ENCODE measurements at regions not wholly inside any gene's neighbourhood (a gene's known extent, or its start where the extent isn't known, plus 50 kb on each side); places are given as distances from the start of the nearest gene placed in this dataset.

DNA sequence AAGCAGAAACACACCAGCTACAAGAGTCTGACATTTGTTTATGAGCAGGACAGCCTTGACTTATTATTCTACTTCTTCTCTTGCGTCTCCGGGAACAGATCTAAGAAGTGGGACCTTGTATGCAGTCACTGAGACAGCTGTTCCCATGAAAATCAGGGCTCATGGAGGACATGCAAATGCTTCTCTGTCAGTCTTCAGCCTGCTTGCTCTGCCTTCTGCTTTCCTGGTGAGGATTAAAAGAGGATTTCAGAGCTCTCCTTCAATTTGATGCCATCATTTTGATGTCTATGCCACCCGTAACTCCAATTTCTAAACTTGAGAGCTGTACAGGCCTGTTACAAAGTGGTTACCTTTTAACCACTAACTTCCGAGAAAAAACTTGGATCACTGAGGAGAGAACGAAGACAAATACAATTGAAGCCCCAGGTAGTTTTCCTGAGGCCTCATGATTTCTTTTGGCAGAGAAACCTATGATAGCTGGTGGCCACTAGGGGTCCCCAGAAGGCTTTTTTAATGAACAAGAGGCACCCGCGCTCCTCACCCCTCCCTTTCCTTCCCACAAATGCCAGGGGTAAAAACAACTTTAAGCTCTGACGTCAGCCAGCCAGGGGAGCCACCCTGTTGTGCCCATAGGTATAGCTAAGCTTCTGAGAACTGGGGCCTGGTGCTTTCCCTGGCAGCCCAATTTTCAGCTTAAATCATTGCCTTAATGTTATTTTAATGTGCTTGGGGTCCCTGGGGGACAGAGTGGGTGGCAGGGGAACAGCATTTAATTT lies 97.0 kb downstream of the DDIT4L start:
- ChIA-PET CTCF (ENCODE audit: unreplicated experiment) (interaction anchor here (1.3 kb wide), 2 partner anchors 10 to 118 kb away, joined by 3 to 4 read pairs; no protein-coding TSS in a partner anchor), POLR2A (interaction anchor here (0.6 to 1.2 kb wide), 6 partner anchors 18 to 1606 kb away, joined by 3 read pairs; no protein-coding TSS in a partner anchor)
- DNase-seq (ENCODE audit: low spot score) = peak; percentile 76
- no peaks in the 10 kb centered on the region for H4K20me1 ChIP-seq (ENCODE audit: insufficient read depth, low read length)
- H3K79me2 ChIP-seq (ENCODE audit: insufficient read depth, low read depth, low read length) = no peaks in the 10 kb centered on the region
- no peaks in the 10 kb centered on the region for H3K4me1 ChIP-seq (ENCODE audit: insufficient read depth, low read length, poor library complexity, severe bottlenecking)
- no peak overlapping the region for H3K4me3 ChIP-seq (ENCODE audit: low read depth, low read length, poor library complexity, severe bottlenecking)
- H3K9me2 ChIP-seq (ENCODE audit: insufficient read depth, low read length) = no peaks in the 10 kb centered on the region
- no peaks in the 10 kb centered on the region for H3K9me3 ChIP-seq (ENCODE audit: low read length)
- H3K27ac ChIP-seq (ENCODE audit: low read depth, low read length, poor library complexity, severe bottlenecking) = no peak overlapping the region
- TF ChIP-seq EZH2phosphoT487 (IDR thresholded peaks at IDR 0.05; ENCODE audit: borderline replicate concordance, low read depth, low read length) = no peak
- TF ChIP-seq, protein P1, sequence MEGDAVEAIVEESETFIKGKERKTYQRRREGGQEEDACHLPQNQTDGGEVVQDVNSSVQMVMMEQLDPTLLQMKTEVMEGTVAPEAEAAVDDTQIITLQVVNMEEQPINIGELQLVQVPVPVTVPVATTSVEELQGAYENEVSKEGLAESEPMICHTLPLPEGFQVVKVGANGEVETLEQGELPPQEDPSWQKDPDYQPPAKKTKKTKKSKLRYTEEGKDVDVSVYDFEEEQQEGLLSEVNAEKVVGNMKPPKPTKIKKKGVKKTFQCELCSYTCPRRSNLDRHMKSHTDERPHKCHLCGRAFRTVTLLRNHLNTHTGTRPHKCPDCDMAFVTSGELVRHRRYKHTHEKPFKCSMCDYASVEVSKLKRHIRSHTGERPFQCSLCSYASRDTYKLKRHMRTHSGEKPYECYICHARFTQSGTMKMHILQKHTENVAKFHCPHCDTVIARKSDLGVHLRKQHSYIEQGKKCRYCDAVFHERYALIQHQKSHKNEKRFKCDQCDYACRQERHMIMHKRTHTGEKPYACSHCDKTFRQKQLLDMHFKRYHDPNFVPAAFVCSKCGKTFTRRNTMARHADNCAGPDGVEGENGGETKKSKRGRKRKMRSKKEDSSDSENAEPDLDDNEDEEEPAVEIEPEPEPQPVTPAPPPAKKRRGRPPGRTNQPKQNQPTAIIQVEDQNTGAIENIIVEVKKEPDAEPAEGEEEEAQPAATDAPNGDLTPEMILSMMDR (conservative IDR thresholded peaks at IDR 0.05; ENCODE audit: low read length) = peak; percentile 91
- BruUV-seq (replicated peaks) = no TSS peak
- intact Hi-C loops (cut with micrococcal nuclease; ENCODE audit: unreplicated experiment) = loop anchor here (10.0 kb wide), 1 partner anchor 202 kb away; no protein-coding TSS in a partner anchor
- H3K4me2 ChIP-seq (ENCODE audit: low read length) = no peak overlapping the region
- no peak overlapping the region; the same call in 1 of the 2 replicates for H2AFZ ChIP-seq (ENCODE audit: low read length)
- H3K36me3 ChIP-seq (ENCODE audit: insufficient read depth, low read length) = no peaks in the 10 kb centered on the region

- no peak overlapping the region for H3K4me3 ChIP-seq (ENCODE audit: low read depth, low read length, poor library complexity, severe bottlenecking)
- ChIA-PET CTCF (ENCODE audit: unreplicated experiment) (no interaction called here), POLR2A (no interaction called here)
- no peaks in the 10 kb centered on the region for H3K36me3 ChIP-seq (ENCODE audit: insufficient read depth, low read length)
- H4K20me1 ChIP-seq (ENCODE audit: insufficient read depth, low read length) = no peaks in the 10 kb centered on the region
- TF ChIP-seq EZH2phosphoT487 (IDR thresholded peaks at IDR 0.05; ENCODE audit: borderline replicate concordance, low read depth, low read length) = no peak
- TF ChIP-seq, protein P1 (conservative IDR thresholded peaks at IDR 0.05; ENCODE audit: low read length) = no peak
- H2AFZ ChIP-seq (ENCODE audit: low read length) = no peak overlapping the region; the same call in 1 of the 2 replicates
- intact Hi-C loops (cut with micrococcal nuclease; ENCODE audit: unreplicated experiment) = no loop called here
- no peaks in the 10 kb centered on the region for H3K9me3 ChIP-seq (ENCODE audit: low read length)
- H3K79me2 ChIP-seq (ENCODE audit: insufficient read depth, low read depth, low read length) = no peaks in the 10 kb centered on the region
- no peak overlapping the region for H3K4me2 ChIP-seq (ENCODE audit: low read length)
- no peaks in the 10 kb centered on the region for H3K4me1 ChIP-seq (ENCODE audit: insufficient read depth, low read length, poor library complexity, severe bottlenecking)
- DNase-seq (ENCODE audit: low spot score) = no peak
- BruUV-seq (replicated peaks) = no TSS peak
- H3K9me2 ChIP-seq (ENCODE audit: insufficient read depth, low read length) = no peaks in the 10 kb centered on the region
- no peak overlapping the region for H3K27ac ChIP-seq (ENCODE audit: low read depth, low read length, poor library complexity, severe bottlenecking)
Observed at GRCh38 chr4:100087743-100088142, 102.5 kb downstream of the DDIT4L start.

- H3K36me3 ChIP-seq (ENCODE audit: insufficient read depth, low read length) = no peaks in the 10 kb centered on the region
- TF ChIP-seq, protein P1 (conservative IDR thresholded peaks at IDR 0.05; ENCODE audit: low read length) = no peak
- no peaks in the 10 kb centered on the region for H3K9me2 ChIP-seq (ENCODE audit: insufficient read depth, low read length)
- H2AFZ ChIP-seq (ENCODE audit: low read length) = no peak overlapping the region
- H3K4me3 ChIP-seq (ENCODE audit: low read depth, low read length, poor library complexity, severe bottlenecking) = no peak overlapping the region
- CTCF ChIA-PET (ENCODE audit: unreplicated experiment) = no interaction called here
- intact Hi-C loops (cut with micrococcal nuclease; ENCODE audit: unreplicated experiment) = no loop called here
- no TSS peak for BruUV-seq (replicated peaks)
- DNase-seq (ENCODE audit: low spot score) = no peak
- no peaks in the 10 kb centered on the region for H4K20me1 ChIP-seq (ENCODE audit: insufficient read depth, low read length)
- H3K27ac ChIP-seq (ENCODE audit: low read depth, low read length, poor library complexity, severe bottlenecking) = no peak overlapping the region
- H3K4me1 ChIP-seq (ENCODE audit: insufficient read depth, low read length, poor library complexity, severe bottlenecking) = no peaks in the 10 kb centered on the region
- no peaks in the 10 kb centered on the region for H3K9me3 ChIP-seq (ENCODE audit: low read length)
- no peak overlapping the region for H3K4me2 ChIP-seq (ENCODE audit: low read length)
- no peaks in the 10 kb centered on the region for H3K79me2 ChIP-seq (ENCODE audit: insufficient read depth, low read depth, low read length)
- POLR2A ChIA-PET = no interaction called here
Observed at GRCh38 chr4:100086766-100087431, 103.4 kb downstream of the DDIT4L start.
